GM19023 (cell line): ENCODE measurements at regions not wholly inside any gene's neighbourhood (a gene's known extent, or its start where the extent isn't known, plus 50 kb on each side); places are given as distances from the start of the nearest gene placed in this dataset.

ENCODE experiments used
- ATAC-seq: cut with Tn5 transposase; IDR thresholded peaks from one replicate; pipeline ENCODE4 v1.9.1; 2021; ENCODE audit warnings: mild to moderate bottlenecking, moderate library complexity; ENCODE audit not compliant: unreplicated experiment

DNA sequence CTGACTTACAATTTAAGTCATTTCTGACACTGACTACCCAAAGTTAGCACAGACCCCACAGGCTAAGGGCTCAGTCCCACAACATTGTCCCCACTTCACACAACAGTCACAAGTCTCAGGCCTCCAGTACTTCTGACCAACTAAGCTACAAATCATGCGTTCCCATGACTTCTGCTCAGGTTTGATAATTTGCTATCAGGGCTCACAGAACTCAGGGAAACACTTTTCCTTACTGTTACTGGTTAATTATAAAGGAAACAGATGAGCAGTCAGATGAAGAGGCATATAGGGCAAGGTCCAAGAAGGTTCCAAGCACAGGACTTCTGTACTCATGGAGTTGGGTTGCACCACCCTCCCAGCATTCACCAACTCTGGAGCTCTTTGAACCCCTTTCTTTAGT lies 151.2 kb upstream of the TNR start:
- no peak for ATAC-seq

DNA sequence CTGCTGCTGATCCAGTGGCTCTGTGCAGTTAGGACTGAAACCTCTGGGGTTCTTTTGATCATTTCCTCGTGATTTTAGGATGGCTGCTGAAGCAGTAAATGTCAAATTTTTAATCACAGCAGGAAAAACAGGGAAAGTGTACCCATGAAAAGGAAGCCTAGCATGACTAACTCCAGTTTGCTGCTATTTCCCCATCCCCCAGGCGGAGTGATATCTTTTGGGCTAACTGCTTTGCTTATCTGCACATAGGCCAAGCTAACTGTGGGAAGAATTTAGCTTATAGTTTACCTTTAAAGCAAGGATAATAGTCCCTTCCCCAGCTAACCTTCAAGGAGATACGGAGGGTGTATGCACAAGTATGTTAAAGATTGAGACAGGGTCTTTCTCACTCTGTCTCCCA lies 149.8 kb upstream of the TNR start:
- no peak for ATAC-seq

DNA sequence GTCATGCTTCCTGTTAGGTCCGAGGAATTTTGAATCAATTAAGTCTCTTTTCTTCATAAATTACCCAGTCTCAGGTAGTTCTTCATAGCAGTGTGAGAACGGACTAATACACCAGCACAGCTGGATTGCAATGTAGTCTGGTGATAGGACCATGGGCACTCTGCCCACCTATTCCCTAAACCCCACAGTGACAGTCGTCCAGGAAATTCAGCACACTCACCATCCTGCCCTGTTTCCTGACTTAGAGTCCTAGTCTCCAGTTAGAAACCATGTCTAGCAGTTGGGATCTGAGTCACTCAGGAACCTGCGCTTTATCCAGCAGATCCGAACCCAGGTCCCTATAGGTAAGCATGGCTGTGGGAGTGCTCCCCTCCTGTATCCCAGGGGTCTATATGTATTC lies 149.3 kb upstream of the TNR start:
- no peak for ATAC-seq

DNA sequence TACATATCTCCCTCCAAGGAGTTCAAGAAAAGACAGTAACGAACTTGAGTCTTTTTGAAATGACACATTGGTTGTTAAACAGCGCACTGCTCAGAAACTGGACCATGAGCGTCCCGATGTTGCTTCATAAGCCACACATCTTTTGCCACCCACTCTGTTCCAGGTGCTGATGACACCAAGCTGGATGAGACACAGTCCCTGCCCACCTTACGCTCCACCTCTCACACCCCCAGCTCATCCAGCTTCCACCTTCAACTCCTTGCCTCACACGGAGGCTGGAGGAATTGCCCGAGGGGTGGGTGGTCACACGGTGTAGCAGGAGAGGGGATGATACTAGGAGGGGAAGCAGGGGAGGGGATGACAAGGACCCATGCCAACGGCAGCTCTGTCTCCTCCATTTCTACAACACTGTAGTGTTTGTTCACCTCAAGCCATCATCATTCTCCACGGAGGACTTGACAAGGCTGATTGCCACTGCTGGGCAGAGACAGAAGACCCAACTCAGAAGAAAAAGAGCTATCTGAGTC lies 148.5 kb upstream of the TNR start:
- ATAC-seq, result no peak

DNA sequence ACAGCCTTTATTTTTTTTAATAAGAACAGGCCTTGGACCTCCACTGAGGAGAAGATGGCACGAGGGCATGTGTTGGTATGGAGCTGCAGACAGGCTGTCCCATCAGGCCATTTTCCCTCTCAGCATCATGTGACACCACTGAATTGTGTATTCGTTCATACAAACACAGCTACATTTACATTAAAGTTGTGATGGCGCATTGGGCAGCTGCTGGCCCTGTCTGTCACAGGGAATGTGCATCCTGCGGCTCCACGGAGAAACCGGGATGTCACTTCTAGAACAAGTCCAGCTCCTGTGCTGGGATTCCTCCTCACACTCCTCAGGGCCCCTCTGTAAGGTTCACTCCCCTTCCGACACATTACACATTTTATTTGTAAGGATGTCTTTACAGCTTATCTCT lies 147.6 kb upstream of the TNR start:
- no peak for ATAC-seq

DNA sequence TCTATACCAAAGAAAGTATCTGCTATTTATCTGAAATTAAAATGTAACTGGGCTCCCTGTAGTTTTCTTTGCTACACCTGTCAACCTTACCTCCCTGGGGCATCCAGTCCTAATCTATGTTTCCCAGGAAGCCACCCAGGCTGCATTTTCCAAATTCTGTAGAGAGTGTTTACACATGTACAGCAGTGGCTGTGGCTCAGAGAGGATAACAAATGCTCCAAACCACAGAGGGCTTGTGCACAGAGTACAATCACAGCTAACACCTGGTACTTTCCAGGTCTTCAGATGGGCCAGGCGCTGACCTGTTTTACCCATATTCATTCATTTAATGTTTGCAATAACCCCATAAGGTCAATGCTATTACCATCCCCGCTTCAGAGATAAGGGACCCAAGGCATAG lies 146.5 kb upstream of the TNR start:
- ATAC-seq, result no peak

DNA sequence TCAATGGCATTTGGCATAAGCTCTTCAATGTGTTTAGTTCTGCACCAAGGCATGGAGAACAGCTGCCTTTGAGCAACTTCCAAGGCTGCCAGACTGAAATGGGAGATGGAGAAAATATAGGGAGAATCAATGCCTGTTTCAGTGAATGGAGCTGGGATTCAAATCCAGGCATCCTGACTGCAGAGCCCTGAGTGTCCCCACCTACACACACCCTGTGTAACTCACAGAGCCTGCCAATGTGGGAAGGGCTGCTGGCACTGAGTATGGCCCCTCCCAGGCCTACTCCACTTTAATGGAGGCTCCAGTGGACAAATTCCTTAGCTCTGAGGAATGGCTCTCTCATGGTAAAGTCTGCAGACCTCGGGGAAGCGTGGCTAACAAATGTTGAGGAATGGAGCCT lies 145.6 kb upstream of the TNR start:
- no peak for ATAC-seq

DNA sequence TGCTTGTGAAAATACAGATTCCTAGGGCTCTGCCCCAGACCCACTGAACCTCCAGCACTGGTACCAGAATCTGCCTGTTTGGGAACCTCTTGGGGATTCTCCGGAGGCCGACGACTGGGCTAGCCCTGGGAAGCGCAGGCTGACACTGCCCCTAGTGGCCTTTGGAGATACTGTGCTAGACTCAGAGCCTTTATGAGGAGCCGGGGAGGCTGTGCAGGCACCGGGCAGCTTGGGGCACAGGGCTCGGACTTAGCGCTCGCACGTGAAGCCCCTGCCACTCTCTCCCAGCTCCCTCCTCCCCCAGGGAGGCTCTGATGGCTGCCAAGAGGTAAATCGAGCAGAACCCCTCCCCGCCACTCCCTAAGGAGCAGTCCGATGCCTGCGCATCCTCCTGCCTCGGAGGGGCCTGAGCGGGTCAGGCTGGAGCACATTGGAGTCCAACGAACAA lies 144.6 kb upstream of the TNR start:
- peak; percentile 86 for ATAC-seq

DNA sequence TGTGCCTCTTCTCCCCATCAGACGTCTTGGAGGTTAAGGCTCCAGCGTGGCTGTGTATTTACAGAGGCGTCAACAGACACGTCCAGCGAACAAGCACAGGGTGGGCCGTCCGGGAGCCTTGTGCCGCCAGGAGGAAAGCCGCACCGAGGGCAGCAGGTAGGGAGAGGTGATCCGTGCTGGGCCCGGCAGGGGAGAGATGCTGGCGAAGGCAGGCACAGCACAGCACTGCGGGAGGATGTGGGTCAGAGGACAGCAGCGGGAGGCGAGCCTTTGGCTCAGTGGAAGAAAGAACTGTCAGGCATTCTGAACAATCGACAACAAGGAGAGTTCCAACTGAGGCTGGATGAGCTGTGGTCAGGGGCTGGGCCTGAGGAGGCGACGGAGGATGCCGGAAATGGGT lies 144.1 kb upstream of the TNR start:
- no peak for ATAC-seq

DNA sequence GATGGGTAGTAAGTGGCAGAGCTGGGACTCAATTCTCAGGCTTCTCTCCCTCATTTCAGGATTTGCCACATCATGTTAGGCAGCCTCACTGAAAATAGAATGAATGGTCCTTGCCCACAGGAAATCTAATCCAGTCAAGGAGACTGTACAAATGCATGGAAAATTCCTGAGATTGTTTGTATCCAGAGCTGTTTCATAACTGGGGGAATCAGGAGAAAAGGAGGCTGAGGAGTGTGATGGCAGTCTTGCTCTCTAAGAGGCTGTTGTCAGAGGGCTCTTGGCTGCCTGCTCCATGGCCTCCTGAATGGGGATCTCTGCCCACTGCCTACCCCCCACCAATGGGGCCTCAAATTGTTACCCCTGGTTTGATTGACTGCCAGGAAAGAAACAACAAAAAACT lies 141.9 kb upstream of the TNR start:
- no peak for ATAC-seq

DNA sequence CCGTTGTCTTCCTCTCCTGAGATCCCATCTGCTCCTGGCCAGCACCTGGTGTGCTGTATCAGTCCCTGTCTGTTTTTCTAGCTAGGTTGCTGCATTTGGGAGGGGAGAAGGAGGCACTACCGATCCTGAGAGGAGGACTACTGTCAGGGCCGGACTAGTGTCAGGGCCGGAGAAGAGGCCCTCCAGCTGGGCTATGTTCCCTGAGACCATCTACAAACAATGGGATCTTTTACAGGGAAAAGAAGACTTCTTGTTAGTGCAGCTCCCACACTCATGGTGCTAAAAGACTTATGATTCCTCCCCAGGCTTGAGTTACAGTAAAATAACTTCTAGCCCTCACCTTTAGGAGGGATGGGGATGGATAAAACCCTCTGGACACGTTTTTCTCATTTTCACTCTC lies 141.0 kb upstream of the TNR start:
- ATAC-seq, result no peak

DNA sequence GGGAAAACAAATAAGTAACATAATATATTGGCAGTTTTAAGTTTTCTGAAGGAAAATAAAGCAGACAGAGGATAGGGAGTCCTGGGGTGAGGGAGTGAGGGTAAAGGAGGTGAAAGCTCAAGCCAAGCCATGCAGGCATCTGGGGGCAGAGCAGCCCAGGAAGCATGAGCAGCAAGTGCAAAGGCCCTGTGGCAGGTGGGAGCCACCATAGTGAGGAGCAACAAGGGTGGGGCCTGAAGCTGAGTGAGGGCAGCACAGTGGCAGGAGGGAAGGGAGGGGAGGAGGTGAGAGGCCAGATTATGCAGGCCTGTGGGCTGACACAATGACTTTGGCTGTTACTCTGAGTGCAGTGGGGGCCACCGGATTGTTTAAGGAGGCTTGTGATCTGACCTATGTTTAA lies 138.8 kb upstream of the TNR start:
- ATAC-seq, result no peak

DNA sequence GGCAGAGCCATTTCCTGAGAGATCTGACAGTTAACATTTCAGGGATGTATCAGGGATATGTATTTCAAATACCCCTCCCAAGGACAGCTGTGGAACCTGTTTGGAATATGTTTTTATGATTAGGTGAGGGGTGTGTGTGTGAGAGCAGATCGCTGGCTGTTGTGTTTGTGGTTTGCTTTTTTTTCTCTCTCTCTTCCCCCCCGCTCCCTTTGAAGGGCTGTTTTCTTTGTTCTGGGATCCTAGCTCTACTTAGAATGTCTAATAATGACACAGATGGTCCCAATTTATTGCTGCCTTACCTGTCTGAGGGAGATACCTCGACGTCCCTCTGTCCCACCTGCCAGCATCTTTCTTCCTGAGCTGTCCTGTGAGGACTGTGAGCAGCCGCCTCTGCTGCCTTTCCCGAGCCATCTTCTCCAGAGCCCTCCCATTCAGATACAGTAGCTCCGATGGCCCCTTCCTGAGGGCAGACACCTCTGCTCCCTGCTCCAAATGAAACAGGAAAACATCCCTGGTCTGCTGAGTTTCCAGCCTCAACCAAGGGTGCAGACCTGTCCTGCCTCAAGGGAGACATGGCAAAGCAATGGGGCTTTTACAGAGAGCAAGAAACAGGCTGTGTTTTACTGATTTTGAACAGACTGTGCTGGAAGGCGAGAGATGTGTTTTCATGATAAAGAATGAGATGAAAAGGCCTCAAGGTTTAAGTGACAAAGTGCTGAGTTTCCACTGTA lies 138.0 kb upstream of the TNR start:
- ATAC-seq, result no peak

DNA sequence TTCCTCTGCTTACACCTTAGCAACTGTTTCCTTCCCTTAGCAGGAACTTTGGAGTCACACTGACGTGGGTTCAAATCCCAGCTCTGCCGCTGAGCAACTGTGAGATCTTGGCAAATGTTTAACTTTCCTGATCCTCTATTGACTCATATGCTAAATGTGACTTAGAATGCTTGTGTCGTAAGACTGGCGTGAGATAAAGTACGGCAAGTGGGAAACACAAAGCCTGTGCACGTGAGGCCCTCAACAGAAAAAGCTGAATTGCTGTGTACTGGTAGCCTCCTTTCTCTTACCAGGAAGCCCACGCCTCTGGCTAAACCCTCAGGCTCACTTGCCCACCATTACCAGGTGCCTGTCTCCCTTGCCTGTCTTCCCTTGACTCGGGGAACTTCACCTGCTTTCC lies 135.4 kb upstream of the TNR start:
- ATAC-seq, result no peak

DNA sequence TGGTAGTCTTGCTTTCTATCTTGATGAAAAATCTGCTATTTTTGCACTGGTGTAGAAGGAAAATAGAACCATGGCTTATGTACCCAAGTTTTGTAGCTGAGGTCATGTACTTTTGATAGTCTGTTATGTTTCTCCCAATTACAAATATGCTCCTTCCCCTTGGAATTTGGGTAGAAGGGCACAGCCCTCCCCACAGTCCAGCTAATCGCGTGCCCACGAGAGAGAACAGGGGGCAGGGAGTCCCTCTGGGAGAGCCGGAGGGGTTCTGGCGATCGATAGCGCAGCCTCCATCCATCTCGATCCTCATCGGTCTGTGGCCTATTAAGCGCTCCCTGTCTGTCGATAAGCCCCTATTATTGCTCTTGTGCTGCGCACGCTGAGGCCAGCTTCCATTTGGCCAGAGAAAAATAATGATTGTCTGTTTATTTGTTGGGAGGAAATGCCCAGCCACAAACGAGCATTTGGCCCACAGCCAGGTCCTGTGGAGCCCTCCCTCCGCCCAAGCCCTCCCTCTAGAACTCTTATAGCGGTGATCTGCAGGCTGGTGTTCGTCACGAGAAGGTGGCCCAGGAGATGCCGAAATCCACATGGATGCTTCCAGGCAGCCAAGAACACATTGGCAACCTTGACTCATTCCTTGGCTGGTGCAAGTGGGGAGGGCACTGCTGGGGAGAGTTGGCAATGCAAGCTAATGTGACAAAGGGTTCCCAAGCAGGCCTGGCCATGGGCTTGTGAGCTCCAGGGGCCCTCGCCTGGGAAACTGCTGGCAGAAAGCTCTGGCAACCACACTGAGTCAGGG lies 134.7 kb upstream of the TNR start:
- no peak for ATAC-seq

DNA sequence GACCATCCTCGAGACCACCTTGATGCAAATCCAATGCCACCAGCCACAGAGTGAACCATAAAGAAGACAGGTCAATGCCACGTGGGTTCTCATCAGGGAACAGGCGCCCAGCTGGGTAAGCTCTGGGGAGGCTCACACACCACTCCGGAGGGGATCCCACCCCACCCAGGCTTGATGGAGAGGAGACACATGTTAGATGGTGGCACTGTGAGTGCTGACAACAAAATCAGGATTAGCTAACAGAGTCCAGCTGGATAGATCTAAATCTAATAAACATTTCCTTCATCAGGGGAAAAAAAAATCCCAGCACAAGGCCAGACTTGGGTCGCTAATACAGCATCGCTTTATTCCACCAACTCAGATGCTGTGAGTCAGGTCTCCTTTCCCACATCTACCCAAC lies 132.2 kb upstream of the TNR start:
- no peak for ATAC-seq

DNA sequence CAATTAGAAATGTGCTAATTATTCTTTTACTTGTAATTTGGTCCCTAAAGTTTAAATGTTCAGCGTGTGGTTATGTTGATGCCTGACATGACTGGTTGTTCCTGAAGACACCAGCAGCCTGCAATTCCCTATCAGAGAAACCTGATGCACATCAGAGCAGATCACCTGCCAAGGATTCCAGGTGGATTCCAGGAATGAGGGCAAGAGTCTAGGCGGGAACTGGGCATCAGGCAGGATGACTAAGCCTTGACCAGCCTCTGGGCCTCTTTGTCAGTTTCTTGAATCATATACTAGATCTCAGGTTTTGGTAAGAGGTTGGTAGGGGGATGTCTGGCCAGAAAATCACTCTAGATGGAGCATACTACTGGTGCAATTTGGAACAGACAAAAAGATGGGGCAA lies 130.7 kb upstream of the TNR start:
- ATAC-seq, result no peak

DNA sequence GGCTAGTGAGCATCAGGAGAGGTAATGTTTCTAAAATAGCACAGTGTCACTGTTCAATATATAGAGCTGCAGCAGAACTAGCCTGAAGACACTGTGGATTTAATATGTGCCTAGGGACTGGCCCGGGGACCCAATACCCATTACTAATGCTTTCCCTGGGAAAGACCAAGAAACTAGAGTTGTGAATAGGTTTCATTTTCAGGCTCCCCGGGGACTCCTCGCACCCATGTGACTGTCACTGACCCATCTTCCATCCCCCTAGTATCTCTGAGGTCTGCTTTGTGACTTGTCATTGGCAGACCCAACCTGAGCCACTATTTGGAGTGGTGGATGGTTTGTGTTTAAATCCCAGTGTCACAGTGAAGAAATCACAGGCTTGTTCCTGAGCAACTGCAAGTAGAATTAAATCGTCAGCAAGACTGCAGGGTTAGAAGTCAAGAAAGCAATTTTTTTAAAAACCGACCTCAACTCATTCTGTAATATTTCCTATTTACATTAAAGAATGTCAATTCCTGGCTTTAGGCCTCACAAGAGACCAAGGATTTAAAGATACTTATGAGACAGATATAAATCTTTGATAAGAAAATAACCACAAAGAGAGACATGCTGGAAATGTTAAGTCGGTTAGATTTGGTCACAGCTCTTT lies 130.0 kb upstream of the TNR start:
- peak; percentile 77 for ATAC-seq

DNA sequence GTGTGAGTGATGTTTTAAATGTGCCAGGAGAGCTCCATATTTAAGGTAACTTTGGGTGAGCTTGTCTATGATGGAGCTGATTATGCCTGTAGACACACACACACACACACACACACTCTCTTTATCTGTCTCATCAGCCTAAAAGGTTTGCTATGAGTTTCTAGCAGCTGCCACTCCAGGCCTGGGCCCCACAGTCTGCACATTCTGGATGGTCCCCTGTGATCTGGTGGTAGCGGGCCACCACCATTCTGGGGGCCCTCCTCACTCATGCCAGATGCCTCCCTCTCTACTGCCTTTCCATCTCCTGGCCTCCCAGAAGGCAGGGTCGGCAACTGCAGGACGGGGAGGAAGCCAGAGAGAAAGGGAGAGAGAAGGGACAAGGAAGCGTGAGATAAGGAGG lies 129.2 kb upstream of the TNR start:
- ATAC-seq, result no peak

DNA sequence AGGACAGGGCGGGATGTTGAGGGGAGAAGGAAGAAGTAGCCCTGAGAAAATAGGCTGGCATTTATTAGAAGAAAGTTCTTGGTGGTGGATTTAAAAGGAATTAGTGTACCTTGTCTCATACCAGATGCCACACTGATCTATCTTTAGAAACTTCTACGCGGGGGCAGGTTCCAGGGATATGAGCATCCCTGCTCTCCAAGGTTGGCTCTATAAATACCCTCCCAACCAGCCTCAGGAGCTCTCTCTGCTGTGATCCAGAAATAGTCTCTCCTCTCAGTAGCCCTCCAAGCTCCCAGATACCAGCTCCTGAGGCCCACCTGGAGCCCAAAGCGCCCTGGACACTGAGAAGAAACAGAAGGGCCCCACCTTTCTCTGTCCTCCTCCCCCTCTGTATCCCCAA lies 128.3 kb upstream of the TNR start:
- no peak for ATAC-seq

DNA sequence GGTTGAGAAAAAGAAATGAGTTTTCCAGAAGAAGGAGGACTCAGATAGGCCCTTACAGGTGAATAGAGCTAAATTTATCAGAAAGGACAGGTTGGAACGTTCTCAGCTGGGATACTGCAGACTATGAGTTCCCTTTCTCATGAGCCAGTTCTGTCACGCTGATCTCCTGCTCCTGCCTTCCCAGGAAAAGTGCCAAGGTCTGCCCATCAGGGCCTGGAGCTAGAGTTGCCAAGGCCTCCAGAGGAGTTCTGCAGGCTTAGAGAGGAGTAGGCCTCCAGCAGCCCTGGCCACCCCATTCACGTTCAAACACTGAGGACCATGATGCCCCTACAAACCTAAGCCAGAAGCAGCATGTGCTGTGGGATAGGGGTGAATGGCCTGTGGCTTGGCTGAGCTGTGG lies 126.8 kb upstream of the TNR start:
- no peak for ATAC-seq

DNA sequence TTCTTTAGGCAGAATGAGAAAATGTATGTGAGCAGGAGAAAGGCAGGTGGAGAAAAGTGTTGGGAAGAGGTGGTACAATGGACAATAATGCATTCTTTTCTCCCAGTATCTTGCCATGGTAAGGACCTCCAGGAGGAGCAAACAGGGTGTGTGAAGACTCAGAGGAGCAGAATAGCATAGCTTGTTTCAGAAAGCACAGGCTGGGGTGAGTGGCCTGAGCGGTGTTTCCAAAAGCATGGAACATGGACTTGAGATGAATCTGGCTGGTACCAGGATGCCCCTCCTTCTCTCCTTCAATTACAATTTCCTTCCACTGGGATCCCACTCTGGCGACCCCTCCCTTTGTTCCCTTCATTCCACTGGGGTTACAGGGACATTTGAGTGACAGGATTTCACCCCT lies 123.4 kb upstream of the TNR start:
- no peak for ATAC-seq
